ENCODE measurements at regions not wholly inside any gene's neighbourhood (a gene's known extent, or its start where the extent isn't known, plus 50 kb on each side); places are given as distances from the start of the nearest gene placed in this dataset.

GRCh38 chr6:134103006-134103405 is 50.6 kb upstream of the SLC2A12 start:
- DNase-seq (ENCODE audit: low spot score): no peak
- Histone ChIP-seq H2AK5ac (ENCODE audit: low read depth, low read length) (no peak overlapping the region), H3K4me1 (ENCODE audit: control insufficient read depth in 2 of 2, insufficient read depth in 1 of 2, low read depth in 1 of 2, low read length in 2 of 2) (no peaks in the 10 kb centered on the region), H3K4me3 (ENCODE audit: low read length in 2 of 2) (no peak overlapping the region), H3K9me3 (replicated peaks in 1 of 2; ENCODE audit: control insufficient read depth in 2 of 2, insufficient read depth in 1 of 2, low read depth in 1 of 2, low read length in 2 of 2) (no peaks in the 10 kb centered on the region), H4K91ac (ENCODE audit: low read depth, low read length, poor library complexity) (no peak overlapping the region), H3K27ac (replicated peaks; ENCODE audit: low read length) (no peak overlapping the region), H2BK120ac (ENCODE audit: low read depth, low read length) (no peak overlapping the region), H4K8ac (ENCODE audit: low read depth, low read length) (no peak overlapping the region), H3K9ac (ENCODE audit: low read depth, low read length, poor library complexity) (no peak overlapping the region), H3K79me1 (ENCODE audit: low read depth, low read length) (no peaks in the 10 kb centered on the region), H3K18ac (ENCODE audit: low read length) (no peak overlapping the region), H3K4ac (ENCODE audit: low read length) (no peak overlapping the region), H2BK5ac (ENCODE audit: low read length) (no peak overlapping the region), H2BK15ac (ENCODE audit: low read length) (no peak overlapping the region), H3K36me3 (replicated peaks in 1 of 2; ENCODE audit: control insufficient read depth in 2 of 2, insufficient read depth in 2 of 2, low read length in 2 of 2) (no peaks in the 10 kb centered on the region), H2AFZ (ENCODE audit: low read length) (no peak overlapping the region), H2BK12ac (ENCODE audit: low read length) (no peak overlapping the region), H3K4me2 (ENCODE audit: insufficient read depth, low read length, poor library complexity, severe bottlenecking) (no peak overlapping the region), H3K27me3 (ENCODE audit: control insufficient read depth in 3 of 3, insufficient read depth in 3 of 3, low read depth in 1 of 3, low read length in 3 of 3) (peaks cover 0 to 4% (median 0%) of the 10 kb centered on the region in 3 experiments), H3K23ac (ENCODE audit: low read depth, low read length, poor library complexity) (no peak overlapping the region), H3K14ac (ENCODE audit: low read length) (no peak overlapping the region)
- WGBS, 2 donors (ENCODE audit: extremely low coverage in 2 of 2, insufficient read length in 2 of 2, insufficient replicate concordance in 1 of 2): no CpG with 5 or more reads among the region's 4 CpGs
